Panc1 (cell line): ENCODE measurements at regions not wholly inside any gene's neighbourhood (a gene's known extent, or its start where the extent isn't known, plus 50 kb on each side); places are given as distances from the start of the nearest gene placed in this dataset.

ENCODE experiments used
- CTCF ChIP-seq: fragments of 450-650 bp; IDR thresholded peaks from 2 replicates; pipeline ENCODE4 v1.5.1; 2017; ENCODE audit warnings: mild to moderate bottlenecking
- POLR2AphosphoS5 ChIP-seq: IDR thresholded peaks from 2 replicates; pipeline ENCODE4 v1.6.1; 2012; ENCODE audit warnings: mild to moderate bottlenecking, low read depth, low read length, moderate library complexity
- REST ChIP-seq, 2 experiments: IDR thresholded peaks; 2 replicates each; pipeline ENCODE4 v1.6.1; 2011 to 2012; ENCODE audit warnings: low read depth in 2 of 2, control low read depth in 1 of 2, low read length in 1 of 2, mild to moderate bottlenecking in 1 of 2, moderate library complexity in 1 of 2; ENCODE audit not compliant: insufficient read depth in 1 of 2

GRCh38 chr3:39748002-39748401 is 61.4 kb upstream of the MYRIP start:
- TF ChIP-seq REST (IDR thresholded peaks at IDR 0.05; ENCODE audit: insufficient read depth in 1 of 2, low read depth in 2 of 2, low read length in 1 of 2) = no peak
- TF ChIP-seq CTCF = no peak
- no peak for TF ChIP-seq POLR2AphosphoS5
